Endodermal cell (in vitro differentiated cells): ENCODE measurements at regions not wholly inside any gene's neighbourhood (a gene's known extent, or its start where the extent isn't known, plus 50 kb on each side); places are given as distances from the start of the nearest gene placed in this dataset.

ENCODE experiments used
- DNase-seq: peaks from one replicate; pipeline ENCODE4 v3.0.0-alpha.2; 2017
- H3K27ac ChIP-seq: 2 replicates; pipeline ENCODE4 v1.5.1; 2013; ENCODE audit warnings: mild to moderate bottlenecking, low read depth, low read length, moderate library complexity
- H3K27me3 ChIP-seq: 2 replicates; pipeline ENCODE4 v1.6.1; 2013; ENCODE audit warnings: mild to moderate bottlenecking, low read length, moderate library complexity; ENCODE audit not compliant: insufficient read depth, control insufficient read depth, poor library complexity, severe bottlenecking
- H3K36me3 ChIP-seq: 2 replicates; pipeline ENCODE4 v1.7.0; 2013; ENCODE audit warnings: mild to moderate bottlenecking, low read length, moderate library complexity; ENCODE audit not compliant: control insufficient read depth, insufficient read depth
- H3K4me1 ChIP-seq: one replicate; pipeline ENCODE4 v1.7.0; 2013; ENCODE audit warnings: low read length; ENCODE audit not compliant: control insufficient read depth, insufficient read depth
- H3K4me3 ChIP-seq: 2 replicates; pipeline ENCODE4 v1.5.1; 2013; ENCODE audit warnings: mild to moderate bottlenecking, low read length, moderate library complexity
- H3K9ac ChIP-seq: 2 replicates; pipeline ENCODE4 v1.6.1; 2013; ENCODE audit warnings: mild to moderate bottlenecking, low read length, moderate library complexity; ENCODE audit not compliant: poor library complexity, severe bottlenecking; ENCODE audit errors: extremely low read depth
- H3K9me3 ChIP-seq: 2 replicates; pipeline ENCODE4 v1.6.1; 2013; ENCODE audit warnings: mild to moderate bottlenecking, low read length, moderate library complexity; ENCODE audit not compliant: control insufficient read depth
- H3K27ac Mint-ChIP-seq: 2 replicates; pipeline ENCODE4 v1.8.0; 2020; ENCODE audit warnings: mixed read lengths
- H3K27me3 Mint-ChIP-seq: 2 replicates; pipeline ENCODE4 v1.8.0; 2021; ENCODE audit warnings: mild to moderate bottlenecking, mixed read lengths; ENCODE audit not compliant: insufficient read depth
- H3K36me3 Mint-ChIP-seq: 2 replicates; pipeline ENCODE4 v1.8.0; 2020; ENCODE audit warnings: low read depth, mixed read lengths
- H3K4me1 Mint-ChIP-seq: 2 replicates; pipeline ENCODE4 v1.8.0; 2020; ENCODE audit warnings: mixed read lengths
- H3K4me3 Mint-ChIP-seq: 2 replicates; pipeline ENCODE4 v1.8.0; 2020; ENCODE audit warnings: mild to moderate bottlenecking, moderate library complexity, mixed read lengths
- H3K9me3 Mint-ChIP-seq: 2 replicates; pipeline ENCODE4 v1.8.0; 2020; ENCODE audit warnings: mild to moderate bottlenecking, mixed read lengths
- CTCF ChIP-seq: fragments of 200-600 bp; sonication (generic); conservative IDR thresholded peaks from 2 replicates; pipeline ENCODE4 v1.5.0; 2021; ENCODE audit warnings: antibody characterized with exemption, mild to moderate bottlenecking
- WGBS, 2 experiments: methylation state at CpG; one replicate each; pipeline versions ENCODE4 v1.1.5 to v1.1.7; 2013; ENCODE audit warnings: missing lambda C conversion rate in 2 of 2, mixed read lengths in 1 of 2; ENCODE audit not compliant: insufficient coverage in 1 of 2, insufficient read length in 1 of 2; 5-methylcytosine and 5-hydroxymethylcytosine counted together

- H3K9me3 Mint-ChIP-seq: peaks cover 5% of the 10 kb centered on the region
- no peak overlapping the region for H3K27ac Mint-ChIP-seq
- H3K9ac ChIP-seq: no peak overlapping the region
- WGBS, 2 experiments: 93 to 95% methylated on average over 2 of the region's 2 CpGs
- no peak for TF ChIP-seq CTCF
- peaks cover 33% of the 10 kb centered on the region for H3K4me1 Mint-ChIP-seq
- no peak overlapping the region for H3K4me3 ChIP-seq
- no peaks in the 10 kb centered on the region for H3K36me3 Mint-ChIP-seq
- peaks cover 11% of the 10 kb centered on the region for H3K4me1 ChIP-seq
- peaks cover 6% of the 10 kb centered on the region for H3K27me3 Mint-ChIP-seq
- H3K9me3 ChIP-seq: peaks cover 7% of the 10 kb centered on the region
- DNase-seq: no peak
- no peaks in the 10 kb centered on the region for H3K27me3 ChIP-seq
- no peak overlapping the region for H3K27ac ChIP-seq
- H3K4me3 Mint-ChIP-seq: no peak overlapping the region
- H3K36me3 ChIP-seq: no peaks in the 10 kb centered on the region
Measured at GRCh38 chr2:212922701-212923100, 228.7 kb downstream of the IKZF2 start.

- Mint-ChIP-seq H3K4me1 (peaks cover 35% of the 10 kb centered on the region), H3K27ac (no peak overlapping the region), H3K36me3 (no peaks in the 10 kb centered on the region), H3K4me3 (no peak overlapping the region), H3K27me3 (peaks cover 9% of the 10 kb centered on the region), H3K9me3 (peaks cover 5% of the 10 kb centered on the region)
- Histone ChIP-seq H3K4me1 (peaks cover 11% of the 10 kb centered on the region), H3K4me3 (no peak overlapping the region), H3K27ac (no peak overlapping the region), H3K9me3 (peaks cover 7% of the 10 kb centered on the region), H3K9ac (no peak overlapping the region), H3K27me3 (no peaks in the 10 kb centered on the region), H3K36me3 (no peaks in the 10 kb centered on the region)
- DNase-seq: no peak
- TF ChIP-seq CTCF: no peak
Measured at GRCh38 chr2:212921711-212922110, 229.7 kb downstream of the IKZF2 start.

GRCh38 chr2:212921061-212921460 is 230.4 kb downstream of the IKZF2 start:
- H3K27me3 Mint-ChIP-seq: peaks cover 15% of the 10 kb centered on the region

More at GRCh38 chr2:212921061-212921460, 230.4 kb downstream of the IKZF2 start:
- DNase-seq: no peak
- Mint-ChIP-seq H3K9me3 (peaks cover 5% of the 10 kb centered on the region), H3K36me3 (no peaks in the 10 kb centered on the region), H3K27ac (no peak overlapping the region), H3K4me3 (no peak overlapping the region), H3K4me1 (peaks cover 37% of the 10 kb centered on the region)
- Histone ChIP-seq H3K9ac (no peak overlapping the region), H3K9me3 (peaks cover 7% of the 10 kb centered on the region), H3K27me3 (no peaks in the 10 kb centered on the region), H3K4me3 (no peak overlapping the region), H3K27ac (no peak overlapping the region), H3K4me1 (peaks cover 11% of the 10 kb centered on the region), H3K36me3 (no peaks in the 10 kb centered on the region)
- 90 to 93% methylated on average over 1 to 3 of the region's 3 CpGs for WGBS, 2 experiments
- TF ChIP-seq CTCF: no peak
